GM23248 (cell line): ENCODE measurements at regions not wholly inside any gene's neighbourhood (a gene's known extent, or its start where the extent isn't known, plus 50 kb on each side); places are given as distances from the start of the nearest gene placed in this dataset.
"Not testable (repeated sequence)": the region's sequence is repeated elsewhere in the genome, so short reads cannot be mapped to it uniquely, and the experiment has no call there.

Experiments
- DNase-seq: peaks from one replicate; pipeline ENCODE4 v3.0.0-alpha.2; 2015
- H2AFZ ChIP-seq: fragments of 200-600 bp; sonication (generic); 2 replicates; pipeline ENCODE4 v1.6.1; 2016; ENCODE audit warnings: antibody characterized with exemption
- H3F3A ChIP-seq: fragments of 200-600 bp; sonication (generic); 2 replicates; pipeline ENCODE4 v1.6.1; 2016; ENCODE audit warnings: mild to moderate bottlenecking, antibody characterized with exemption, mixed run types; ENCODE audit not compliant: insufficient read depth
- H3K27ac ChIP-seq: fragments of 200-600 bp; sonication (generic); 2 replicates; pipeline ENCODE4 v1.5.1; 2016; ENCODE audit warnings: mild to moderate bottlenecking
- H3K27me3 ChIP-seq: fragments of 200-600 bp; sonication (generic); replicated peaks from 2 replicates; pipeline ENCODE4 v1.6.1; 2016; ENCODE audit warnings: mild to moderate bottlenecking; ENCODE audit not compliant: insufficient read depth
- H3K36me3 ChIP-seq: fragments of 200-600 bp; sonication (generic); 2 replicates; pipeline ENCODE4 v1.6.1; 2016; ENCODE audit warnings: low read depth, mild to moderate bottlenecking
- H3K4me1 ChIP-seq: fragments of 200-600 bp; sonication (generic); 2 replicates; pipeline ENCODE4 v1.6.1; 2016; ENCODE audit warnings: mild to moderate bottlenecking; ENCODE audit not compliant: insufficient read depth
- H3K4me2 ChIP-seq: fragments of 200-600 bp; sonication (generic); one replicate; pipeline ENCODE4 v1.6.1; 2016; ENCODE audit warnings: mild to moderate bottlenecking; ENCODE audit not compliant: unreplicated experiment
- H3K4me3 ChIP-seq: fragments of 200-600 bp; sonication (generic); 2 replicates; pipeline ENCODE4 v1.5.1; 2016; ENCODE audit warnings: mild to moderate bottlenecking
- H3K79me2 ChIP-seq: fragments of 200-600 bp; sonication (generic); 2 replicates; pipeline ENCODE4 v1.6.1; 2016; ENCODE audit warnings: mild to moderate bottlenecking; ENCODE audit not compliant: insufficient read depth
- H3K9ac ChIP-seq: fragments of 200-600 bp; sonication (generic); 2 replicates; pipeline ENCODE4 v1.6.1; 2016; ENCODE audit warnings: mild to moderate bottlenecking
- H3K9me2 ChIP-seq: fragments of 200-600 bp; sonication (generic); 2 replicates; pipeline ENCODE4 v1.6.1; 2016; ENCODE audit warnings: mixed run types, mild to moderate bottlenecking, moderate library complexity; ENCODE audit not compliant: insufficient read depth
- H3K9me3 ChIP-seq: fragments of 200-600 bp; sonication (generic); one replicate; pipeline ENCODE4 v1.6.1; 2017; ENCODE audit warnings: low read depth
- H4K20me1 ChIP-seq: fragments of 200-600 bp; sonication (generic); 2 replicates; pipeline ENCODE4 v1.6.0; 2016; ENCODE audit not compliant: insufficient read depth
- EZH2 ChIP-seq: fragments of 200-600 bp; sonication (generic); IDR thresholded peaks from 2 replicates; pipeline ENCODE4 v1.6.1; 2018; ENCODE audit warnings: antibody characterized with exemption, mild to moderate bottlenecking; ENCODE audit not compliant: insufficient read depth, poor library complexity, severe bottlenecking
- EZH2phosphoT487 ChIP-seq: fragments of 200-600 bp; sonication (generic); IDR thresholded peaks from 2 replicates; pipeline ENCODE4 v1.6.1; 2018; ENCODE audit warnings: antibody characterized with exemption, moderate library complexity, mild to moderate bottlenecking, low read depth; ENCODE audit not compliant: insufficient read depth
- WGBS, 2 experiments: methylation state at CpG; one replicate each; pipeline ENCODE4 v1.1.6; 2015 to 2017; ENCODE audit warnings: low lambda C conversion rate in 2 of 2, low coverage in 1 of 2; ENCODE audit errors: missing lambda C conversion rate in 2 of 2; 5-methylcytosine and 5-hydroxymethylcytosine counted together
- in situ Hi-C: fragments of 300-500 bp; cut with MboI; formaldehyde crosslinking; loops from 2 replicates; pipeline ENCODE4 v1.15.0; 2020

DNA sequence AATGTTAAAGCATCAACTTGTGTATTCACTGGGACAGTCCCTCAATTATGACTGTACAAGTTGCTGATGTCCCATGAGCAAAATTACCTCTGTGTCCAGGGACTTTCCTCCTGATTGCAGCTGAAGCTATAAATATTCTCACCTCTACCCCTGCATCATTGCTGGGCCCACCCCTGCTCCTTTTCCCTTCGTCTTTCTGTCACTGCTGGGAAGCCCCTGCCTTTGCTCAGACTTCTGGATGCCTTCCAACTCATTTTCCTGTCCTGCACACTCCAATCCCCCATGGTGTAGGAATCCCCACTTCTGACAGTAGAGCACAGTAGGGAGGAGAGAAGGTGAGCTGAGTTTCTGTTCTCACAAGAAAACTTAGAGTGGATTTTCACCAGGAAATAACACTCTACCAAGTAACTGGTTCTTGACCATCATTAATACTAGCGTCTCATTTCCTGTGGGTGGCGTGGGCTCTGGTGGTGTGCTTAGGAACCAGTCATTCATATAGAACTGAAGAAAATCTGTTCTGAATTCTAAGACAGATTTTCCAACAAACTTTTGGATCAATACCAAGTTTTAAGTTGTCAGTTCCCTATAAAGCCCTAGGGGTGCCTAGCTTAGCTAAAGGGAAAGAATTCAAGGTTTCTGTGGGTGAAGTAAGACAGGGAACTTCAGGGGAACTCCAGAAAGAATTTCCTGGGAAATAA, 136.2 kb upstream of the MED14 start:
- Histone ChIP-seq H3K27ac (no peak overlapping the region), H3K4me3 (no peak overlapping the region), H3K9me3 (no peaks in the 10 kb centered on the region), H3K9ac (no peak overlapping the region), H3K27me3 (no peaks in the 10 kb centered on the region), H2AFZ (no peak overlapping the region), H4K20me1 (no peaks in the 10 kb centered on the region), H3K79me2 (no peaks in the 10 kb centered on the region), H3K4me1 (peaks cover 15% of the 10 kb centered on the region), H3K4me2 (no peak overlapping the region), H3K36me3 (no peaks in the 10 kb centered on the region), H3K9me2 (no peaks in the 10 kb centered on the region), H3F3A (peaks cover 15% of the 10 kb centered on the region)
- WGBS, 2 experiments, result 11 to 12% methylated on average over 3 of the region's 3 CpGs
- TF ChIP-seq EZH2, result no peak
- no peak for TF ChIP-seq EZH2phosphoT487
- peak; percentile 36 for DNase-seq
- in situ Hi-C loops, result no loop called here

DNA sequence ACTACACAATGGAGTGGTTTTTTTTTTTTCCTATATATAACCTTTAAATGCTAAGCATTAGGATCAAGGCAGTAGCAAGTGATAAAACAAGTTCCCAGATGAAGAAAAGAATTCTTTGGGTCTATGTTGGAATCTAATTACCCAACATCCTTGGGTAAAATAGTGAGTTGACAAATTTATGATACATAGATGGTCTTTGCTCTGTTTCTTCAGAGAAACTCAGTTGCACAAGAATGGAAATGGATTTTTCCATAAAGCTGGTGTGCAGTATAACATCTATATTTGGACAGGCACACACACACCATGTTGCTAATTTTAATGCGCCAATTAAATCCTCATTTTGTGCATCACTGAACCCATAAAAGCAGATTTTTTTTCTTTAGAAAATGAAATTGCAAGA, 137.0 kb upstream of the MED14 start:
- H2AFZ ChIP-seq, result no peak overlapping the region
- no peaks in the 10 kb centered on the region for H3K9me2 ChIP-seq
- no peak overlapping the region for H3K27ac ChIP-seq
- H4K20me1 ChIP-seq, result no peaks in the 10 kb centered on the region
- H3K4me1 ChIP-seq, result peaks cover 8% of the 10 kb centered on the region
- H3K27me3 ChIP-seq, result no peaks in the 10 kb centered on the region
- no peaks in the 10 kb centered on the region for H3K79me2 ChIP-seq
- no peak overlapping the region for H3K9ac ChIP-seq
- in situ Hi-C loops, result no loop called here
- no peak overlapping the region for H3K4me3 ChIP-seq
- H3F3A ChIP-seq, result peaks cover 7% of the 10 kb centered on the region
- H3K9me3 ChIP-seq, result no peaks in the 10 kb centered on the region
- WGBS, 2 experiments, result 92 to 95% methylated on average over 1 of the region's 1 CpG
- H3K36me3 ChIP-seq, result no peaks in the 10 kb centered on the region
- no peak overlapping the region for H3K4me2 ChIP-seq
- TF ChIP-seq EZH2phosphoT487 (no peak), EZH2 (no peak)
- no peak for DNase-seq

DNA sequence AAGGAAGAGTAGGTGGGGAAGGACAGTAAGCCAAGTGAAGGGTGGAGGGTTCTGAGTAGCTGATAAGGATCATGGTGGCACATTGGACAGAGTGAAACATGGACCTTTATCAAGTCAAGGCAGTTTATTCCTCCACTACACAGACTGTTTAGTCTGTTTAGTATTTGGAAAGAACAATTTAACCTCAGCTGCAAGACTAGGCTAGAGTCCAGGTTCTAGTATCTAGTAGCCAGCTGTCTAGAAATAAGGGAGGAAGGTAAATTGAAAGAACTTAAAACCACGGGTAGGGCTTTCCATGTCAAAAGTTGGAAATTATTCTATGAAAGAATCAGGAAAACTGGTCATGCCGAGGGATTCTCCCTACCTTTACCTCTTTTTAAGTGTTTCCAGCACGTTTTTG, 140.1 kb upstream of the MED14 start:
- Histone ChIP-seq H2AFZ (no peak overlapping the region), H3K9me3 (no peaks in the 10 kb centered on the region), H3K79me2 (no peaks in the 10 kb centered on the region), H3K4me1 (peaks cover 6% of the 10 kb centered on the region; the same call in 1 of the 2 replicates), H3K9me2 (no peaks in the 10 kb centered on the region), H3F3A (no peaks in the 10 kb centered on the region), H3K9ac (no peak overlapping the region), H3K4me3 (no peak overlapping the region), H3K27ac (no peak overlapping the region), H3K36me3 (no peaks in the 10 kb centered on the region), H3K4me2 (no peak overlapping the region), H3K27me3 (no peaks in the 10 kb centered on the region), H4K20me1 (no peaks in the 10 kb centered on the region)
- in situ Hi-C loops, result no loop called here
- WGBS, 2 experiments, result 69 to 71% methylated on average over 1 to 3 of the region's 3 CpGs
- TF ChIP-seq EZH2phosphoT487 (no peak), EZH2 (no peak)
- no peak for DNase-seq

DNA sequence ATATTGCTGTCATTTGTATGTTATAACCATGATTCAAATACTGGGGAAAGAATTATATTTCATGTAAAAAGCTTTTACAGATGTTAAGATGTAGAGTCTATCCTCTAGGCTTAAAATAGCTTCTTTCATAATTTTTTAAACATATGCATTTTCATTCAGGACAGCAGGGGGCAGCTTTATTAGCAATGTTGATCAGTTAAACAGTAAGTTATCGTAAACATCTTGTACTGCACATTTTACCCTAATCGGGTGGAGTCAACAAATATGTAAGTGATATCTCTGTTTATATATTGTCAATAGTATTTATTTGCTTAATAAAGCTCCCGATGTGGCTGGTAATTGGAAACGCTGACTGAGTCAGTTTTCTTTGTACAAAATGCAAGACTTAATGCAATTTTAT, 142.5 kb upstream of the MED14 start:
- in situ Hi-C loops, result no loop called here
- Histone ChIP-seq H3K9ac (no peak overlapping the region), H3K4me1 (no peaks in the 10 kb centered on the region), H3K27me3 (no peaks in the 10 kb centered on the region), H3K4me3 (peak overlapping the region; percentile 45; the same call in 1 of the 2 replicates), H3K9me3 (no peaks in the 10 kb centered on the region), H3F3A (no peaks in the 10 kb centered on the region), H3K4me2 (peak overlapping the region; percentile 73), H3K9me2 (no peaks in the 10 kb centered on the region), H3K79me2 (no peaks in the 10 kb centered on the region), H3K27ac (no peak overlapping the region), H2AFZ (0 out of 2 replicates have a peak overlapping the region, but pooled peaks have one; percentile 69), H4K20me1 (no peaks in the 10 kb centered on the region), H3K36me3 (no peaks in the 10 kb centered on the region)
- DNase-seq, result peak; percentile 33
- no peak for TF ChIP-seq EZH2
- no peak for TF ChIP-seq EZH2phosphoT487
- WGBS, 2 experiments, result 28% methylated on average over 4 of the region's 4 CpGs

DNA sequence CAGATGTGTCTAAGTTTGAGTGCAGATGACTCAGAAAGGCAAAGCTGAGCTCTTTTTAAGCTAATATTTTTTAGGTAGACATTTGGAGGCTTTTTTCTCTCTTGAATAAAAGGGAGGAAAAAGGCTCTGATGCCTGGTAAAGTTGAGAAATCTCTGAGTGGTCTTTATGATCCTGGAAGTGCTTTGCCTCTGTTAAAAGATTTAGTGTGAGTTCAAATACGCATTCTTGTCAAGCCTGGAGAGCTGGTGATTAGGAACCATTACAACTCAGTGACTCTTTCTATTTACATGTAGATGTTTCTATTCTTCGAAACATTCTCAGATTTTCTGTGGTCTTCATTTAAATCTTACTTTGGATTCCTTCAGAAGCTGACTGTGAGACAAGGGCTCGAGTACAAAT, 143.4 kb upstream of the MED14 start:
- H3F3A ChIP-seq, result no peaks in the 10 kb centered on the region
- no peaks in the 10 kb centered on the region for H3K4me1 ChIP-seq
- H3K79me2 ChIP-seq, result no peaks in the 10 kb centered on the region
- H3K9me3 ChIP-seq, result no peaks in the 10 kb centered on the region
- TF ChIP-seq EZH2 (no peak), EZH2phosphoT487 (no peak)
- WGBS, 2 experiments, result 98 to 100% methylated on average over 3 of the region's 3 CpGs
- H3K27me3 ChIP-seq, result no peaks in the 10 kb centered on the region
- peak; percentile 13 for DNase-seq
- H2AFZ ChIP-seq, result no peak overlapping the region
- no peak overlapping the region for H3K27ac ChIP-seq
- no peaks in the 10 kb centered on the region for H3K9me2 ChIP-seq
- no peaks in the 10 kb centered on the region for H4K20me1 ChIP-seq
- H3K36me3 ChIP-seq, result no peaks in the 10 kb centered on the region
- in situ Hi-C loops, result no loop called here
- no peak overlapping the region for H3K4me2 ChIP-seq
- no peak overlapping the region for H3K9ac ChIP-seq
- no peak overlapping the region for H3K4me3 ChIP-seq

DNA sequence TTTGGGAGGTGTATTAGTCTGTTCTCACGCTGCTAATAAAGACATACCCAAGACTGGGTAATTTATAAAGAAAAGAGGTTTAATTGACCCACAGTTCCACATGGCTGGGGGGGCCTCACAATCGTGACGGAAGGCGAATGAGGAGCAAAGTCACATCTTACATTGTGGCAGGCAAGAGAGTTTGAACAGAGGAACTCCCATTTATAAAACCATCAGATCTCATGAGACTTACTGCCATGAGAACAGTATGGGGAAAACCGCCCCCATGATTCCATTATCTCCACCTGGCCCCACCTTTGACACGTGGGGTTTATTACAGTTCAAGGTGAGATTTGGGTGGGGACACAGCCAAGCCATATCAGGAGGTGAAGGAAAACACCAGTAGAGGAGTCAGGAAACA, 143.8 kb upstream of the MED14 start:
- DNase-seq, in situ Hi-C loops, H4K20me1 ChIP-seq, H3K4me1 ChIP-seq, H3K9me3 ChIP-seq, H3F3A ChIP-seq, H3K4me2 ChIP-seq, H3K36me3 ChIP-seq, H2AFZ ChIP-seq, H3K27me3 ChIP-seq, H3K9me2 ChIP-seq, H3K27ac ChIP-seq, H3K9ac ChIP-seq, H3K4me3 ChIP-seq, H3K79me2 ChIP-seq: not testable (repeated sequence)
- 71 to 75% methylated on average over 5 to 6 of the region's 6 CpGs for WGBS, 2 experiments
